ENCODE measurements at regions not wholly inside any gene's neighbourhood (a gene's known extent, or its start where the extent isn't known, plus 50 kb on each side); places are given as distances from the start of the nearest gene placed in this dataset.

GRCh38 chr2:71788186-71788525 lies 334.8 kb downstream of the DYSF start:
- no peak for TF ChIP-seq CTCF (IDR thresholded peaks at IDR 0.05)
- TF ChIP-seq POLR2A (IDR thresholded peaks at IDR 0.05), result no peak

All from heart left ventricle (tissue), 13 donors.